ENCODE measurements at regions not wholly inside any gene's neighbourhood (a gene's known extent, or its start where the extent isn't known, plus 50 kb on each side); places are given as distances from the start of the nearest gene placed in this dataset.
"Not testable (repeated sequence)": the region's sequence is repeated elsewhere in the genome, so short reads cannot be mapped to it uniquely, and the experiment has no call there.

GRCh38 chr4:133287396-133287795 is 138.3 kb downstream of the PCDH10 start:
- DNase-seq (ENCODE audit: low read depth, low spot score) = no peak
- ChIA-PET POLR2A (no interaction called here), CTCF (no interaction called here)
- no peak for TF ChIP-seq CTCF (IDR thresholded peaks at IDR 0.05; ENCODE audit: insufficient read depth, low read length, missing control alignments)
- no peak overlapping the region for H3K4me3 ChIP-seq (ENCODE audit: low read depth, low read length)

- POLR2A ChIA-PET = no interaction called here
- CTCF ChIA-PET = no interaction called here
- no peak for TF ChIP-seq CTCF (IDR thresholded peaks at IDR 0.05; ENCODE audit: insufficient read depth, low read length, missing control alignments)
Observed at GRCh38 chr4:133278591-133278990, 129.5 kb downstream of the PCDH10 start.

GRCh38 chr4:133277940-133278339 is 128.8 kb downstream of the PCDH10 start:
- POLR2A ChIA-PET; CTCF ChIA-PET; H3K4me3 ChIP-seq (ENCODE audit: low read depth, low read length): not testable (repeated sequence)

More at GRCh38 chr4:133278591-133278990, 129.5 kb downstream of the PCDH10 start:
- DNase-seq (ENCODE audit: low read depth, low spot score) = no peak
- H3K4me3 ChIP-seq (ENCODE audit: low read depth, low read length) = no peak overlapping the region

GRCh38 chr4:133275246-133275645 is 126.2 kb downstream of the PCDH10 start:
- H3K4me3 ChIP-seq (ENCODE audit: low read depth, low read length) = no peak overlapping the region
- TF ChIP-seq CTCF (IDR thresholded peaks at IDR 0.05; ENCODE audit: insufficient read depth, low read length, missing control alignments) = no peak
- no peak for DNase-seq (ENCODE audit: low read depth, low spot score)
- CTCF ChIA-PET = no interaction called here
- POLR2A ChIA-PET = no interaction called here

More at GRCh38 chr4:133277940-133278339, 128.8 kb downstream of the PCDH10 start:
- DNase-seq (ENCODE audit: low read depth, low spot score) = not testable (repeated sequence)

GRCh38 chr4:133273401-133273800 is 124.3 kb downstream of the PCDH10 start:
- ChIA-PET POLR2A (no interaction called here), CTCF (no interaction called here)
- TF ChIP-seq CTCF (IDR thresholded peaks at IDR 0.05; ENCODE audit: insufficient read depth, low read length, missing control alignments) = no peak
- H3K4me3 ChIP-seq (ENCODE audit: low read depth, low read length) = no peak overlapping the region
- DNase-seq (ENCODE audit: low read depth, low spot score) = no peak

GRCh38 chr4:133270021-133270570 is 121.0 kb downstream of the PCDH10 start:
- H3K4me3 ChIP-seq (ENCODE audit: low read depth, low read length) = no peak overlapping the region
- ChIA-PET CTCF (no interaction called here), POLR2A (no interaction called here)
- DNase-seq (ENCODE audit: low read depth, low spot score) = no peak
- no peak for TF ChIP-seq CTCF (IDR thresholded peaks at IDR 0.05; ENCODE audit: insufficient read depth, low read length, missing control alignments)

GRCh38 chr4:133268205-133268604 is 119.1 kb downstream of the PCDH10 start:
- POLR2A ChIA-PET = no interaction called here
- CTCF ChIA-PET = no interaction called here

GRCh38 chr4:133267506-133267905 is 118.4 kb downstream of the PCDH10 start:
- DNase-seq (ENCODE audit: low read depth, low spot score); POLR2A ChIA-PET: not testable (repeated sequence)

More at GRCh38 chr4:133268205-133268604, 119.1 kb downstream of the PCDH10 start:
- TF ChIP-seq CTCF (IDR thresholded peaks at IDR 0.05; ENCODE audit: insufficient read depth, low read length, missing control alignments) = no peak
- DNase-seq (ENCODE audit: low read depth, low spot score) = no peak
- no peak overlapping the region for H3K4me3 ChIP-seq (ENCODE audit: low read depth, low read length)

GRCh38 chr4:133266966-133267365 is 117.9 kb downstream of the PCDH10 start:
- H3K4me3 ChIP-seq (ENCODE audit: low read depth, low read length); POLR2A ChIA-PET; DNase-seq (ENCODE audit: low read depth, low spot score); CTCF ChIA-PET: not testable (repeated sequence)

More at GRCh38 chr4:133267506-133267905, 118.4 kb downstream of the PCDH10 start:
- CTCF ChIA-PET; H3K4me3 ChIP-seq (ENCODE audit: low read depth, low read length): not testable (repeated sequence)

- POLR2A ChIA-PET; H3K4me3 ChIP-seq (ENCODE audit: low read depth, low read length); DNase-seq (ENCODE audit: low read depth, low spot score); CTCF ChIA-PET: not testable (repeated sequence)
Observed at GRCh38 chr4:133264251-133264650, 115.2 kb downstream of the PCDH10 start.

Measured in AG04449 (cell line).